Transverse colon (tissue), 4 donors: ENCODE measurements at regions not wholly inside any gene's neighbourhood (a gene's known extent, or its start where the extent isn't known, plus 50 kb on each side); places are given as distances from the start of the nearest gene placed in this dataset.

ENCODE experiments used
- DNase-seq: peaks from one replicate; pipeline ENCODE4 v3.0.0-alpha.2; 2019
- H3K27ac ChIP-seq, 4 donors: fragments of 200-600 bp; sonication (generic); 2 replicates each; pipeline ENCODE4 v1.5.1; 2016 to 2018; ENCODE audit warnings: inconsistent platforms in 4 of 4
- H3K27me3 ChIP-seq: fragments of 200-600 bp; sonication (generic); 2 replicates; pipeline ENCODE4 v1.5.1; 2017; ENCODE audit warnings: inconsistent platforms
- H3K36me3 ChIP-seq, 4 donors: fragments of 200-600 bp; sonication (generic); 2 replicates each; pipeline ENCODE4 v1.5.1; 2017 to 2019; ENCODE audit warnings: inconsistent platforms in 4 of 4
- H3K4me1 ChIP-seq, 4 donors: fragments of 200-600 bp; sonication (generic); 2 replicates each; pipeline ENCODE4 v1.5.1; 2017 to 2020; ENCODE audit warnings: inconsistent platforms in 4 of 4
- H3K4me3 ChIP-seq, 4 donors: fragments of 200-600 bp; sonication (generic); 1 replicate in 1 of 4; 2 replicates in 3 of 4; pipeline versions ENCODE4 v1.5.1 to v1.6.1; 2017 to 2019; ENCODE audit warnings: inconsistent platforms in 4 of 4
- H3K9me3 ChIP-seq, 2 donors: fragments of 200-600 bp; sonication (generic); 2 replicates each; pipeline ENCODE4 v1.5.1; 2017 to 2019; ENCODE audit warnings: inconsistent platforms in 2 of 2
- EP300 ChIP-seq: sonication (generic); formaldehyde crosslinking; IDR thresholded peaks from one replicate; pipeline ENCODE4 v1.6.1; 2017; ENCODE audit warnings: antibody characterized with exemption, low read depth
- POLR2A ChIP-seq: fragments of 450-650 bp; IDR thresholded peaks from one replicate; pipeline ENCODE4 v1.6.1; 2016; ENCODE audit warnings: antibody characterized with exemption, mild to moderate bottlenecking, moderate library complexity
- POLR2AphosphoS5 ChIP-seq, 3 donors: sonication (generic); formaldehyde crosslinking; IDR thresholded peaks; one replicate each; pipeline ENCODE4 v1.6.1; 2016; ENCODE audit warnings: antibody characterized with exemption in 3 of 3
- WGBS, 2 donors: methylation state at CpG; one replicate each; pipeline ENCODE4 v1.1.5; 2018; ENCODE audit warnings: low coverage in 1 of 2; 5-methylcytosine and 5-hydroxymethylcytosine counted together
- in situ Hi-C, 4 donors: fragments of 200-750 bp; cut with MboI; loops; one replicate each; pipeline versions ENCODE4 v1.15.0 to v1.15.1; 2017; ENCODE audit warnings: low sequenced_read_pairs in 3 of 4, low pct_ligation_motif_present in 1 of 4, low pct_unique_long_range_greater_than_20kb in 1 of 4
- intact Hi-C: fragments of 100-400 bp; cut with DNase I; formaldehyde crosslinking; loops from one replicate; pipeline ENCODE4 v1.15.1; 2023; ENCODE audit warnings: low total_unique reads
- TF ChIP-seq, protein P1 (sequence below), 5 experiments: fragments of 200-600 bp in 3 of 5; fragments of 450-650 bp in 2 of 5; sonication (generic) in 3 of 5; IDR thresholded peaks; 1 replicate in 2 of 5; 2 replicates in 3 of 5; pipeline ENCODE4 v1.5.1; 2016 to 2017; ENCODE audit warnings: antibody characterized with exemption in 5 of 5, inconsistent platforms in 3 of 5, mild to moderate bottlenecking in 2 of 5, moderate library complexity in 1 of 5

DNA sequence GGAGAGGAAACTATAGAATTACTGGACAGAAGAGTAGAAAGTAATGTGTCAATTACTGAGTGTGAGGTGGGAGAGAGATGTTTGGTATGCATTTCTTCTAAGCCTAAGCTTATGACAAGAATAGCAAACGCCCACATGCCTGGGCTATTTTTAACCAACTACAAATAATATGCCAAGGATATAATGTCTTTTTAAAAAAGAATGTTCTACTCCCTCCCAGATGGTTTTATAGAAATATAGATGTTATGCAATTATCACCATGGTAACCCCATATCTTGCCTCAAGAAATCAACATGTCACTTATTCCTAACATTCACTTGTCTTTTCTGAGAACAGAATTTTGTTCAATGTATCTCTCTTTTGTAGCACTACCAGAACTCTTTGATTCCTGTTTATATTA is 996.7 kb upstream of the CHORDC1 start:
- no peak for DNase-seq
- Histone ChIP-seq H3K27ac (no peak overlapping the region), H3K9me3 (no peaks in the 10 kb centered on the region), H3K36me3 (no peaks in the 10 kb centered on the region), H3K4me1 (no peaks in the 10 kb centered on the region), H3K27me3 (no peaks in the 10 kb centered on the region), H3K4me3 (no peak overlapping the region)
- TF ChIP-seq, protein P1, sequence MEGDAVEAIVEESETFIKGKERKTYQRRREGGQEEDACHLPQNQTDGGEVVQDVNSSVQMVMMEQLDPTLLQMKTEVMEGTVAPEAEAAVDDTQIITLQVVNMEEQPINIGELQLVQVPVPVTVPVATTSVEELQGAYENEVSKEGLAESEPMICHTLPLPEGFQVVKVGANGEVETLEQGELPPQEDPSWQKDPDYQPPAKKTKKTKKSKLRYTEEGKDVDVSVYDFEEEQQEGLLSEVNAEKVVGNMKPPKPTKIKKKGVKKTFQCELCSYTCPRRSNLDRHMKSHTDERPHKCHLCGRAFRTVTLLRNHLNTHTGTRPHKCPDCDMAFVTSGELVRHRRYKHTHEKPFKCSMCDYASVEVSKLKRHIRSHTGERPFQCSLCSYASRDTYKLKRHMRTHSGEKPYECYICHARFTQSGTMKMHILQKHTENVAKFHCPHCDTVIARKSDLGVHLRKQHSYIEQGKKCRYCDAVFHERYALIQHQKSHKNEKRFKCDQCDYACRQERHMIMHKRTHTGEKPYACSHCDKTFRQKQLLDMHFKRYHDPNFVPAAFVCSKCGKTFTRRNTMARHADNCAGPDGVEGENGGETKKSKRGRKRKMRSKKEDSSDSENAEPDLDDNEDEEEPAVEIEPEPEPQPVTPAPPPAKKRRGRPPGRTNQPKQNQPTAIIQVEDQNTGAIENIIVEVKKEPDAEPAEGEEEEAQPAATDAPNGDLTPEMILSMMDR (IDR thresholded peaks at IDR 0.05): no peak
- TF ChIP-seq POLR2A: no peak
- TF ChIP-seq POLR2AphosphoS5 (IDR thresholded peaks at IDR 0.05): no peak
- TF ChIP-seq EP300: no peak
- in situ Hi-C loops (no loop called here), intact Hi-C loops (no loop called here)
- 17 to 20% methylated on average over 1 of the region's 1 CpG for WGBS, 2 donors

DNA sequence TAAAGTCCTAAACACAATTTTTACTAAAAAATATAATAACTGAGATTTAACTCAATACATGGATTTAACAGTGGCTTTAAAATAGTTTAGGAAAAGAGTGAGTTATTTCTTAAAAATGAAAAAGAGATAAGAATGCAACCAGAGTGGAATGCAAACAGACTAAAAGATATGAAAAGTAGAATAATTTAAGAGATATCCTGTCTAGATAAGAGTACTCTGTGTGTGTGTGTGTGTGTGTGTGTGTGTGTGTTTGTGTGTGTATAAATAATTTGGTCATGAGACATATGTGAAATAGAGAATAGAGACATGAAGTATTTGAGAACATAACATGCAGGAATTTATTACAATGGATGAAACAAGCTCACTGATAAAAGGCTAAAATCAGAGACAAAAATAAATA is 986.9 kb upstream of the CHORDC1 start:
- in situ Hi-C loops: no loop called here

DNA sequence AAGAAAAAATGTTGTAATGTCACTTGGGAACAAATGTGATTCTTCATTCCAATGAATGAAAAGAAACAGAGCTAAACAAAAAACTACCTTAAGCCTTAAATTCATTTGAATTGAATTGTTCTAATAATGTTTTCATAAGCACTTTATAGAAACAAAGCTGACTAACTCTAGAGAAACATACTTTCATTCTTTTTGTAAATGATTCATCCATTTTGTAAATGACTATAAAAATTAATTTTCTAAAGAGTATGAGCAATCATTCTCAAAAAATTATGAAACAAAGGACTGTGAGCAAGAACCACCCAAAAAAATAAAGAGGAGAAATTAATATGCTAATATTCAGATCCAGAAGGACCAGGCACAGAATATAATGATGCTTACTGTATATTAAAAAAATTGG is 986.5 kb upstream of the CHORDC1 start:
- no peak for DNase-seq
- Histone ChIP-seq H3K36me3 (no peaks in the 10 kb centered on the region), H3K4me3 (no peak overlapping the region), H3K27ac (no peak overlapping the region), H3K27me3 (no peaks in the 10 kb centered on the region), H3K4me1 (no peaks in the 10 kb centered on the region), H3K9me3 (no peaks in the 10 kb centered on the region)
- intact Hi-C loops: no loop called here
- TF ChIP-seq, protein P1 (IDR thresholded peaks at IDR 0.05): no peak
- in situ Hi-C loops: no loop called here

More for the DNA sequence above, 986.9 kb upstream of the CHORDC1 start:
- Histone ChIP-seq H3K4me3 (no peak overlapping the region), H3K27me3 (no peaks in the 10 kb centered on the region), H3K4me1 (no peaks in the 10 kb centered on the region), H3K36me3 (no peaks in the 10 kb centered on the region), H3K27ac (no peak overlapping the region), H3K9me3 (no peaks in the 10 kb centered on the region)
- intact Hi-C loops: no loop called here
- DNase-seq: no peak
- TF ChIP-seq POLR2AphosphoS5 (IDR thresholded peaks at IDR 0.05) (no peak), POLR2A (no peak), EP300 (no peak)
- TF ChIP-seq, protein P1 (IDR thresholded peaks at IDR 0.05): no peak

DNA sequence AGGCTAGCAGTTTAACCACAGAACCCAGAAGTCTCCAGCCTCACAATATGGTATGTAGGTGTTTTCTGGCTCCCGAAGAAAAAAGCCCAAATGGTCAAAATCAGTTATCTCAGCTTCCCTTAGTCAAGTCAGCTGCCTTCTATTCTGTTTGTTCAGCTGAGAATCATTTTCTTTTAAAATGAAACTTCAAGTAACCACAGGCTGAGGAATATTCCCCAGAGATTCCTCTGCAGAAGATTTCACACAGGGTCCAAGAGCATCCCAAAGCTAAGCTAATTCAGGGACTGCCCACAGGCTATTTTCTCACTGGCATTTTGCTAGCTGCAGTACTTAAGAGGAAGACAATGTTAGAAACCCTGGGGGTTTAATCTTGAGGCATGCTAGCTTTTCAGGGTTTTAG is 977.0 kb upstream of the CHORDC1 start:
- H3K36me3 ChIP-seq: no peaks in the 10 kb centered on the region
- H3K4me3 ChIP-seq: no peak overlapping the region
- no peaks in the 10 kb centered on the region for H3K4me1 ChIP-seq
- DNase-seq: no peak
- H3K27me3 ChIP-seq: no peaks in the 10 kb centered on the region
- no peak overlapping the region for H3K27ac ChIP-seq
- 57 to 63% methylated on average over 1 of the region's 1 CpG for WGBS, 2 donors
- intact Hi-C loops: no loop called here
- H3K9me3 ChIP-seq: no peaks in the 10 kb centered on the region
- TF ChIP-seq POLR2A: no peak
- TF ChIP-seq POLR2AphosphoS5 (IDR thresholded peaks at IDR 0.05): no peak
- TF ChIP-seq EP300: no peak
- TF ChIP-seq, protein P1 (IDR thresholded peaks at IDR 0.05): no peak
- in situ Hi-C loops: no loop called here
